Urinary bladder (tissue), 3 donors: ENCODE measurements at regions not wholly inside any gene's neighbourhood (a gene's known extent, or its start where the extent isn't known, plus 50 kb on each side); places are given as distances from the start of the nearest gene placed in this dataset.
"Not testable (repeated sequence)": the region's sequence is repeated elsewhere in the genome, so short reads cannot be mapped to it uniquely, and the experiment has no call there.

Experiments
- DNase-seq: peaks from one replicate; pipeline ENCODE4 v3.0.0-alpha.2; 2015; ENCODE audit errors: extremely low spot score
- H3K27ac ChIP-seq: one replicate; pipeline ENCODE4 v1.5.1; 2013; ENCODE audit warnings: low read depth, mild to moderate bottlenecking, moderate library complexity
- H3K36me3 ChIP-seq: one replicate; pipeline ENCODE4 v1.6.1; 2013; ENCODE audit warnings: mild to moderate bottlenecking, moderate library complexity; ENCODE audit not compliant: insufficient read depth
- H3K4me1 ChIP-seq: one replicate; pipeline ENCODE4 v1.6.1; 2013; ENCODE audit warnings: mild to moderate bottlenecking, moderate library complexity; ENCODE audit not compliant: insufficient read depth
- H3K4me3 ChIP-seq: one replicate; pipeline ENCODE4 v1.5.1; 2013; ENCODE audit warnings: low read depth, low read length
- WGBS: extraction: QIAGEN DNeasy Blood & Tissue Kit; methylation state at CpG from one replicate; pipeline ENCODE4 v1.1.7; 2013; 5-methylcytosine and 5-hydroxymethylcytosine counted together
- donor health status: healthy with polysubstance abuse.
- donor health status: healthy.

DNA sequence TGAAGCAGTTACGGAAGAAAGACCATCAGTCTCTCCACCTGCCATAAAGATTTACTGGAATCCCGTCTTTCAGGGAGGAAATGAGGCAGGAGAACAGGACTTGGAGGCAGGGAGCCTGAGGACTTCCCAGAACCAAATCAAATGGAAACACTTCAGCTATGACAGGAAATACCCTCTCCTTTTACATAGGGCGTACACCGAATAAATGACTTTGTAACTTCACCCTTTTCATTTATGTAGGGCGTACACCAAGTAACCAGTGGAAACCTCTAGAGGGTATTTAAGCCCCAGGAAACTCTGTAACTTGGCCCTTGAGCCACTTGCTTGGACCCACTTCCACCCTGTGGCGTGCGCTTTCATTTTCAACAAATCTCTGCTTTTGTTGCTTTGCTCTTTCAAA is 218.3 kb upstream of the SLC39A10 start:
- H3K27ac ChIP-seq = no peak overlapping the region
- no peak for DNase-seq
- WGBS = 94% methylated on average over 7 of the region's 7 CpGs
- no peaks in the 10 kb centered on the region for H3K4me1 ChIP-seq
- H3K4me3 ChIP-seq = no peak overlapping the region
- H3K36me3 ChIP-seq = no peaks in the 10 kb centered on the region

DNA sequence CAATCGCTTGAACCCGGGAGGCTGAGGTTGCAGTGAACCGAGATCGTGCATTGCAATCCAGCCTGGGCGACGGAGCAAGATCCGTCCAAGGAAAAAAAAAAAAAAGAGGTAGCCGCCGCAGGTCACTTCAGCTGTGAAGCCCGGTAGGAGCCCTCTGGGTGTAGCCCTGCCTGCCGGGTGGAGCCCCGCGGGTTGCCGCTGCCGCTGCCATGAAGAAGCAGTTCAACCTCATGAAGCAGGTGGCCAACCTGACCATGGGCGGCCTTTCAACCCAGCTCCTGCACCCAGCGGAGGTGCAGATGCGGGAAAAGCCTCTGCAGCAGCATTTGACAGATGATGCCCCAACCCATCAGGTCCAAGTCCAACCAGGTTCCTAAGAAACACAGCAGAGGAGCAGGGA is 219.5 kb upstream of the SLC39A10 start:
- H3K27ac ChIP-seq = no peak overlapping the region
- H3K36me3 ChIP-seq = no peaks in the 10 kb centered on the region
- H3K4me1 ChIP-seq = no peaks in the 10 kb centered on the region
- DNase-seq = no peak
- H3K4me3 ChIP-seq = no peak overlapping the region
- 98% methylated on average over 18 of the region's 18 CpGs for WGBS

DNA sequence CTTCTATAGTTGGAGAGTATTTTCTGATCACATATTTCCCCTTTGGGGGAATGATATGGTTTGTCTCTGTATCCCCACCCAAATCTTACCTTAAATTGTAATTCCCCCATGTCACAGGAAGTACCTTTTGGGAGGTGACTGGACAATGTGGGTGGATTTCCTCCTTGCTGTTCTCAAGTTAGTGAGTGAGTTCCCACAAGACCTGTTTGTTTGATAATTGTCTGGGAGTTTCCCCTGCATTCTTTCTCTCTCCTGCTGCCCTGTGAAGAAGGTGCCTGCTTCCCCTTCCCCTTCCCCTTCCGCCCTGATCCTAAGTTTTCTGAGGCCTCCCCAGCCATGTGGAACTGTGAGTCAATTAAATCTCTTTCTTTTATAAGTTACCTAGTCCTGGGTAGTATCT is 222.7 kb upstream of the SLC39A10 start:
- H3K36me3 ChIP-seq = no peaks in the 10 kb centered on the region
- DNase-seq = no peak
- no peak overlapping the region for H3K27ac ChIP-seq
- no peaks in the 10 kb centered on the region for H3K4me1 ChIP-seq
- WGBS = 93% methylated on average over 1 of the region's 1 CpG
- no peak overlapping the region for H3K4me3 ChIP-seq

DNA sequence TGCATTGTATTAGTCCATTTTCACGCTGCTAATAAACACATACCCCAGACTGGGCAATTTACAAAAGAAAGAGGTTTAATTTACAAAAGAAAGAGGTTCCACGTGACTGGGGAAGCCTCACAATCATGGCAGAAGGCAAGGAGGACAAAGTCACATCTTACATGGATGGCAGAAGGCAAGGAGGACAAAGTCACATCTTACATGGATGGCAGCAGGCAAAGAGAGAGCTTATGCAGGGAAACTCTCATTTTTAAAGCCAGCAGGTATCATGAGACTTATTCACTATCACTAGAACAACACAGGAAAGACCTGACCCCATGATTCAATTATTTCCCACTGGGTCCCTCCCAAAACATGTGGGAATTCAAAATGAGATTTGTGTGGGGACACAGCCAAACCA is 223.3 kb upstream of the SLC39A10 start:
- not testable (repeated sequence) for H3K4me1 ChIP-seq, H3K4me3 ChIP-seq, DNase-seq, H3K36me3 ChIP-seq, H3K27ac ChIP-seq
- WGBS = 75% methylated on average over 2 of the region's 2 CpGs

DNA sequence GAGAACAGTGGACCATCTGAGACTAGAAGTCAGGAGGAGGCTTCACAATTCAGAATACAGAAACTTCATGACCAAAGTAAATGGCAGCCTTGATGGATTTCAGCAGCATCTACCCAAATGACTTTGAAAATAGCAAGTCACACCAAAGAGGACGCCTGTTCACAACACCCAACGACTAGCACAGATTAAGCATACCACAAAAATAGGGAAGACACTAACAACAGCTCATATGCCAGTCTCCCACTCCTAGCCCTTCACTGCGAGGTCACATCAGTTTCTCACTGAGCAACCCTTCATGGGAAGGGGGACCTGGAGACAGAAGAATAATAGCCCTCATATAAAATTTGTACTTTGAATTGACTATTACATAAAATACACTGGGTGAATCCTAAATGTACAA is 228.4 kb upstream of the SLC39A10 start:
- no peaks in the 10 kb centered on the region for H3K36me3 ChIP-seq
- H3K4me1 ChIP-seq = no peaks in the 10 kb centered on the region
- WGBS = 86% methylated on average over 3 of the region's 3 CpGs
- DNase-seq = no peak
- no peak overlapping the region for H3K4me3 ChIP-seq
- no peak overlapping the region for H3K27ac ChIP-seq

DNA sequence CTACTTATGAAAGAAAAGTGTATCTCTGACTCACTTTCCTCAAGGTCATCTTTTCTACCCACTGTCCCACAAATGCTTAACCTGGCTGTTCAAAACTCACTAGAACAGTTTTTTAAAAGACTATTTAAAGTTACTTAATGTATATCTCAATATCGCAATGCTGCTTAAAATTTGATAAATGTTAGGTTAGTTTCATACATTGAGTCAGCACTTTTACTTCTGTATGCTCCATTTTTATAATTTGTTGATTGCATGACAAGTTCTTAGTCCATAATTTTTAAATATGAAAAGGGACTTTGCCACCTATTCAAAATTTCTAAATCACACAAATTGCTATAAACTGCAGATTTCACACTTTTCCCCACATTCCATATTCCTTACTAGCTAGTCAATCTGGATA is 231.7 kb upstream of the SLC39A10 start:
- 95% methylated on average over 1 of the region's 1 CpG for WGBS
- H3K4me3 ChIP-seq = no peak overlapping the region
- no peak overlapping the region for H3K27ac ChIP-seq
- no peak for DNase-seq
- H3K4me1 ChIP-seq = no peaks in the 10 kb centered on the region
- no peaks in the 10 kb centered on the region for H3K36me3 ChIP-seq

DNA sequence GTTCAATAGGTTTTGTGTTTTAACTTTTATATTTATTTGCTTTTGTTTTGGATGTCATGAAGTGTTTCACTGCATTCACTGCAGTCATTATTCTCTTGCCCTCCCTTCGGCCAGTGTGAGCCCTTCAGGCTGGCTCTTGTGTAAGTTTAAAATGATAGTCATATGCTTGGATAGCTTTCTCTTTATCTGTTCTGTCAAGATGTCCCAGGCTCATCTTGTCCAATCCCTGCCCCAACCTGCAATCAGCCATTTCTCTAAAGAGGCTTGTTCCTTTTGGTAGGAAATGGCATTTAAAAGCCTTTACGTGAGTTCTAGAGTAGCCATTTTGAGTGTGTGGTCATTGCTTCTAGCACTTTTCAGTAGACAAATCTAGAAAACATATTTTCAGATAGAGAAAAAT is 238.0 kb upstream of the SLC39A10 start:
- Histone ChIP-seq H3K36me3 (no peaks in the 10 kb centered on the region), H3K27ac (no peak overlapping the region), H3K4me1 (no peaks in the 10 kb centered on the region), H3K4me3 (no peak overlapping the region)
- 90% methylated on average over 2 of the region's 2 CpGs for WGBS
- no peak for DNase-seq

DNA sequence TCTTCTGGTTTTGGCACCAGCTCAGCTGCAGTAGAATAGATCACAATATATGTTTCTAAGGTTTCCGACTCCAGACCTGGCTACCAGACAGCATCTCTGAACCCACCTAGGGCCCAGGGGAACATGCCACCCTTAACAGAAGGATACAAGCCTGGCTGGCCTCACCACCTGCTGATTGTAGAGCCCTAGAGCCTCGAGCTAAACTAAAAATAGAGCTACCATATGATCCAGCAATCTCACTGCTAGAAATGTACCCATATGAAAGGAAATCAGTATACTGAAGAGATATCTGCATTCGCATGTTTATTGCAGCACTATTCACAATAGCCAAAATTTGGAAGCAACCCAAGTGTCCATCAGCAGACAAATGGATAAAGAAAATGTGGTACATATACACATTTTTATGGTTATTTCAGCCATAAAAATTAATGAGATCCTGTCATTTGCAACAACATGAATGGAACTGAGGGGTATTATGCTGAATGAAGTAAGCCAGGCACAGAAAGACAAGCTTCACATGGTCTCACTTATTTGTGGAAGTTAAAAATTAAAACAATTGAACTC is 242.4 kb upstream of the SLC39A10 start:
- 71% methylated on average over 3 of the region's 3 CpGs for WGBS
- DNase-seq = no peak
- no peak overlapping the region for H3K4me3 ChIP-seq
- H3K27ac ChIP-seq = no peak overlapping the region
- H3K36me3 ChIP-seq = no peaks in the 10 kb centered on the region
- H3K4me1 ChIP-seq = no peaks in the 10 kb centered on the region

DNA sequence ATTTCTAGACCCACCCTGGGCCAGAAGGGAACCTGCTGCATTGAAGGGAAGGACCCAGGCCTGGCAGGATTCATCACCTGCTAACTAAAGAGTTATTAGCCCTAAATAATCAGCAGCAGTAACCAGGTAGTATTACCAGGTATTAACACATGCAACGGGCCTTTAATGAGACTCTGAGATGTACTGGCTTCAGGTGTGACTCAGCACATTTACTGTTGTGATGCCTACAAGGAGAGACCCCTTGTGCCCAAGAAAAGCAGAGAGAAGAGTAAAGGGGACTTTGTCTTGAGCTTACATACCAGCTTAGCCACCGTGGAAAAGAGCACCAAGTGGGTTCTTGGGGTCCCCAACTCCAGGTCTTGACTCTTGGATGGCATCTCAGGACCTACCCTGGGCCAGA is 243.1 kb upstream of the SLC39A10 start:
- no peaks in the 10 kb centered on the region for H3K4me1 ChIP-seq
- WGBS = 81% methylated on average over 2 of the region's 2 CpGs
- H3K36me3 ChIP-seq = no peaks in the 10 kb centered on the region
- no peak overlapping the region for H3K4me3 ChIP-seq
- H3K27ac ChIP-seq = no peak overlapping the region
- no peak for DNase-seq

DNA sequence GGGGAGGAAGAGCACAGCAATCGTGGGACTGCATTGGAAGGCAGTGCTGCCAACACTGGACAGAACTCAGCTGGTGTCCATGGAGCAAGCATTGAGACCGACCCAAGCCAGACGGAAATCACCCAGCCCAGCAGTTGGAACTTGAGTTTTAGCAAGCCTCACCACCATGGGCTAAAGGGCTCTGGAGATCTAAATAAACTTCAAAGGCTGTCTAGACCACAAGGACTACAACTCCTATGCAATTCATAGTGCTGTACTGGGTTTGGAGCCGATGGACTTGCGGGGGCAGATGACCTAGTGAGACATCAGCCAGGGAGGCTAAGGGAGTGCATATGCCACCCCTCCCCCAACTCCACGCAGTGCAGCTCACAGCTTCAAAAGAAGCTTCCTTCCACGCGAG is 243.6 kb upstream of the SLC39A10 start:
- Histone ChIP-seq H3K36me3 (no peaks in the 10 kb centered on the region), H3K4me1 (no peaks in the 10 kb centered on the region), H3K4me3 (no peak overlapping the region), H3K27ac (no peak overlapping the region)
- WGBS = 54% methylated on average over 8 of the region's 8 CpGs
- DNase-seq = no peak

DNA sequence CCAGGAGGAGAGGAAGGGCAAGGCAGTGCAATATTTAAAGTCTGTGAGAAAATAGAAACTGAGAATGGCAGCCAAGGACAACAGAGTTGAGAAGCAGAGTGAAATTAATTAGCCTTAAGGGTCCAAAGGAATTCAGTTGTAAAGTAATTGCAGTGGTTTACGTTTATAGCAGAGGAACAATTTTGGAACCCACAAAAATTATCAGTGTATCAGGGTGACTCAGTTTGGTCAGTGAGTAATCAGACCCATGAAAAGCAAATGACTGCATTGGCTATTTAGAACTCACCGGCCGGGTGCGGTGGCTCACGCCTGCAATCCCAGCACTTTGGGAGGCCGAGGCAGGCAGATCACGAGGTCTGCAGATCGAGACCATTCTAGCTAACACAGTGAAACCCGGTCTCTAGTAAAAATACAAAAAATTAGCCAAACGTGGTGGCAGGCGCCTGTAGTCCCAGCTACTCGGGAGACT is 245.8 kb upstream of the SLC39A10 start:
- H3K4me3 ChIP-seq = no peak overlapping the region
- H3K27ac ChIP-seq = no peak overlapping the region
- DNase-seq = no peak
- H3K36me3 ChIP-seq = no peaks in the 10 kb centered on the region
- 91% methylated on average over 12 of the region's 12 CpGs for WGBS
- no peaks in the 10 kb centered on the region for H3K4me1 ChIP-seq

DNA sequence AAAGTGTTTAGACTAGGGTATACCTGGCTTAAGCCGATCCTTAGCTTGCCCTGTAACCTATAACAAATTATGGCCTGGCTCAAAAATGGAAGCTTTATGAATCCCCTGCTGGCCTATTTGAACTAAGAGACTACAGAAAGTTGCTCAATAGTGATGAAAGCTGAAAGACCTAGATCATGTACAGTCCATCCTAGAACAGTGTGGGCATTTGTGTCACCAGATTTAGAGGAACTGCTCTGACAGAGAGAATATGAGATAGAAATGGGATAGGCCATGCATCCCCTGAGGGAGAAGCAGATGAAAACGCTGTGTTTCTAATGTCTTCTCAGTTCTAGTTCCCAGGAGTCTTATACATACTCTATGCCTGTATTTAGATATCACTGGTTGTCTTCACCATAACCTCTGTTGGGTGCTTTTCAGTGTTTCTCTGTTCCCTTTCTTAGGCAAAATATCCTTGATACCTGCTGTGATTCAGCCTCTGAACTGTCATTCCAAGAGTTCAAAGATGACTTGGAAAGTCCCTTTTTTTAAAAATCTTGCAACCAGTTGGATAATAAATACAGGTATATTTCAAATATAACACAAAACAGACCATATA is 246.9 kb upstream of the SLC39A10 start:
- no peak for DNase-seq
- whole genome bisulfite sequencing = 57% methylated on average over 2 of the region's 2 CpGs
- H3K4me1 ChIP-seq = no peaks in the 10 kb centered on the region

DNA sequence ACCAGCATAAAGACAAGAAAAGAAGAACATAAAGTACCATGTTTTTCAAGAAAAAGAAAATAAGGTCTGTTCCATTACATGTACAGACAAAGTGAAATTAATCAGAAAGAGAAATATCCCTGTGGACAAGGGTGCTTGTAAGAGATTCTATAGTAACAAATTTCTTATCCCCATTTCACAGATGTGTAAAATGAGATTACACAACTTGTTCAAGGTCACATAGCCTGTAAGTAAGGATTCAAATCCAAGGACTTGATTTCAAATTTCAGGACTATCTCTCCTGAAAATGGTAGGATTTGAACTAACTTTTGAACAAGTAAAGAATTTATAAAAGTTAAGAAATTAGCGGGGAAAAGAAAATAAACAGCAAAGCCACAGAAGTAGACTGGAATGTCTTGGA is 248.2 kb upstream of the SLC39A10 start:
- DNase-seq = no peak
- Histone ChIP-seq H3K4me3 (no peak overlapping the region), H3K36me3 (no peaks in the 10 kb centered on the region), H3K4me1 (no peaks in the 10 kb centered on the region), H3K27ac (no peak overlapping the region)
- 93% methylated on average over 1 of the region's 1 CpG for WGBS

More for the DNA sequence above, 246.9 kb upstream of the SLC39A10 start:
- H3K4me3 ChIP-seq = no peak overlapping the region
- H3K36me3 ChIP-seq = no peaks in the 10 kb centered on the region
- H3K27ac ChIP-seq = no peak overlapping the region

DNA sequence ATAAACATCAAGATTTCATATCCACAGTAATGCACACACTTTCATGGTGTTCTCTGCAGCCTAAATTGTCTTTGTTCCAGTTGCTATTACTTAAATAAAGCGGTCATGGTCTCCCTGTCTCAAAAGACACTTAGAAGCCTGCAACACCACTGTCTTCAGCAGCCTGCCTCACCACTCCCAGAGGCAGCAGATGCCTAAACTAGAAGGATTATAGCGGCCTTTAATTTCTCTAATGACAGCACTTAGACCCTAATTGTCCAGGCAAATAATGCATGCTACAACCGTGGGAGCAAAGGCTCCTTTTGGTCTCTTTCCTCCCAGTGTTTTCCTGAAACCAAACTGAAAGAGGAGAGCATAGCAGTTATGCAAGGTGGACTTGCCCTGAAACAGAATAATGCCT is 248.8 kb upstream of the SLC39A10 start:
- H3K36me3 ChIP-seq = no peaks in the 10 kb centered on the region
- no peak overlapping the region for H3K27ac ChIP-seq
- H3K4me1 ChIP-seq = no peaks in the 10 kb centered on the region
- no peak for DNase-seq
- H3K4me3 ChIP-seq = no peak overlapping the region
- 56% methylated on average over 3 of the region's 3 CpGs for WGBS

DNA sequence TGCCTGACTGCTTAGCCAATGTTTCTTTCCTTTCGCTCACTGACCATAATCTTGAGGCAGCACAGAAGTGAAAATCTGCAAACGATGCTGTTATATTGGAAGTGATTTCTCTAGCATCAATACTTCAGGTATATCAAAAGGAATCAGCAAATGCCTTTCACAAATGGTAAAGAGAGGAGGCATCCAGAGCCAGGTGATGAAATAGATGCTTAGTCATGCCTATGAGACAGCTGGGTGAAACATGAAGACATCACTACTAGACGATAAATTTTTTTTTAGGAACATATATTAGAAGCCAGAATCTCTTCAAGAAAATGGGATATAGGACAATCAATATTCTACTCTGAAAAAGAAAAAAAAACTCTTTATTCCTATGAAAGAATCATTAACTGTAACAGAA is 249.2 kb upstream of the SLC39A10 start:
- 80% methylated on average over 3 of the region's 3 CpGs for WGBS
- Histone ChIP-seq H3K4me3 (no peak overlapping the region), H3K36me3 (no peaks in the 10 kb centered on the region), H3K4me1 (no peaks in the 10 kb centered on the region), H3K27ac (no peak overlapping the region)
- no peak for DNase-seq
